ENCODE measurements at regions not wholly inside any gene's neighbourhood (a gene's known extent, or its start where the extent isn't known, plus 50 kb on each side); places are given as distances from the start of the nearest gene placed in this dataset.

GRCh38 chr13:34462843-34463242, 479.2 kb upstream of the NBEA start (continued):
- TF ChIP-seq TSHZ2 (CRISPR knock-in tag; IDR thresholded peaks at IDR 0.05) = no peak
- no peak for TF ChIP-seq ZNF565 (CRISPR knock-in tag; conservative IDR thresholded peaks at IDR 0.05; ENCODE audit: low read depth)

- ATAC-seq = no peak
- TF ChIP-seq ARNTL (CRISPR knock-in tag; IDR thresholded peaks at IDR 0.05; ENCODE audit: borderline replicate concordance, low read depth) (no peak), PATZ1 (CRISPR knock-in tag; IDR thresholded peaks at IDR 0.05; ENCODE audit: borderline replicate concordance) (no peak), ISL1 (CRISPR knock-in tag; IDR thresholded peaks at IDR 0.05) (no peak), TSHZ2 (CRISPR knock-in tag; IDR thresholded peaks at IDR 0.05) (no peak), SNAI2 (CRISPR knock-in tag; IDR thresholded peaks at IDR 0.05) (no peak), CREB5 (CRISPR knock-in tag; IDR thresholded peaks at IDR 0.05; ENCODE audit: low read depth) (no peak), GLIS3 (CRISPR knock-in tag; IDR thresholded peaks at IDR 0.05) (no peak), TOX (CRISPR knock-in tag; IDR thresholded peaks at IDR 0.05; ENCODE audit: borderline replicate concordance) (no peak), CSRNP3 (CRISPR knock-in tag; IDR thresholded peaks at IDR 0.05) (no peak), ZFP3 (CRISPR knock-in tag; IDR thresholded peaks at IDR 0.05) (no peak), BACH2 (CRISPR knock-in tag; IDR thresholded peaks at IDR 0.05; ENCODE audit: borderline replicate concordance) (no peak), ZNF70 (CRISPR knock-in tag; IDR thresholded peaks at IDR 0.05) (no peak), ESRRG (CRISPR knock-in tag; IDR thresholded peaks at IDR 0.05) (no peak), RARB (CRISPR knock-in tag; IDR thresholded peaks at IDR 0.05) (no peak), ZFP30 (CRISPR knock-in tag; IDR thresholded peaks at IDR 0.05) (no peak)
These were observed 478.1 kb upstream of the NBEA start for GRCh38 chr13:34464011-34464410.

GRCh38 chr13:34465423-34465922, 476.6 kb upstream of the NBEA start:
- no peak for ATAC-seq
- TF ChIP-seq ZNF8 (CRISPR knock-in tag; IDR thresholded peaks at IDR 0.05) = no peak
- TF ChIP-seq ZC3H10 (CRISPR knock-in tag; IDR thresholded peaks at IDR 0.05) = no peak
- no peak for TF ChIP-seq CREB5 (CRISPR knock-in tag; IDR thresholded peaks at IDR 0.05; ENCODE audit: low read depth)
- no peak for TF ChIP-seq ZNF70 (CRISPR knock-in tag; IDR thresholded peaks at IDR 0.05)
- no peak for TF ChIP-seq CSRNP3 (CRISPR knock-in tag; IDR thresholded peaks at IDR 0.05)
- no peak for TF ChIP-seq ISL1 (CRISPR knock-in tag; IDR thresholded peaks at IDR 0.05)
- TF ChIP-seq TSHZ2 (CRISPR knock-in tag; IDR thresholded peaks at IDR 0.05) = no peak
- no peak for TF ChIP-seq ESRRG (CRISPR knock-in tag; IDR thresholded peaks at IDR 0.05)
- no peak for TF ChIP-seq RARB (CRISPR knock-in tag; IDR thresholded peaks at IDR 0.05)
- TF ChIP-seq POU6F1 (CRISPR knock-in tag; IDR thresholded peaks at IDR 0.05; ENCODE audit: borderline replicate concordance, low read depth) = no peak

All from SK-N-SH treated with all-trans-retinoic acid at 6 μM for 48 hours (cell line).